Common myeloid progenitor, CD34-positive (primary cell): ENCODE measurements at regions not wholly inside any gene's neighbourhood (a gene's known extent, or its start where the extent isn't known, plus 50 kb on each side); places are given as distances from the start of the nearest gene placed in this dataset.

Source experiments
- CTCF ChIA-PET: fragments of 350-600 bp; sonication (Branson Sonifier 250); formaldehyde crosslinking; loops from one replicate; lab custom pipeline; 2021; ENCODE audit warnings: antibody characterized with exemption; lab: Charles Lee
- POLR2A ChIA-PET: fragments of 350-600 bp; sonication (Branson Sonifier 250); formaldehyde crosslinking; loops from one replicate; lab custom pipeline; 2021; ENCODE audit warnings: antibody characterized with exemption; lab: Charles Lee
- DNase-seq, 3 donors: peaks; one replicate each; pipeline versions ENCODE4 v3.0.0 to v3.0.0-alpha.2; 2013
- H3K27ac ChIP-seq, 2 experiments: 1 replicate in 1 of 2; 2 replicates in 1 of 2; pipeline ENCODE4 v1.7.0; 2013; ENCODE audit warnings: inconsistent platforms in 2 of 2, low read length in 2 of 2, mild to moderate bottlenecking in 2 of 2, low read depth in 1 of 2, moderate library complexity in 1 of 2; ENCODE audit not compliant: severe bottlenecking in 2 of 2, insufficient read depth in 1 of 2, poor library complexity in 1 of 2
- H3K27me3 ChIP-seq, 5 experiments: replicated peaks in 2 of 5; 1 replicate in 3 of 5; 2 replicates in 2 of 5; pipeline versions ENCODE4 v1.6.1 to v1.7.0; 2013; ENCODE audit warnings: low read length in 4 of 5, mild to moderate bottlenecking in 2 of 5, moderate library complexity in 2 of 5, inconsistent platforms in 1 of 5; ENCODE audit not compliant: insufficient read depth in 5 of 5, control insufficient read depth in 4 of 5
- H3K36me3 ChIP-seq, 4 experiments: 1 replicate in 2 of 4; 2 replicates in 2 of 4; pipeline versions ENCODE4 v1.6.1 to v1.7.0; 2013; ENCODE audit warnings: low read length in 3 of 4, control low read depth in 1 of 4, mild to moderate bottlenecking in 1 of 4; ENCODE audit not compliant: control insufficient read depth in 4 of 4, insufficient read depth in 4 of 4
- H3K4me1 ChIP-seq, 4 experiments: 1 replicate in 3 of 4; 2 replicates in 1 of 4; pipeline versions ENCODE4 v1.6.1 to v1.7.1; 2013; ENCODE audit warnings: low read length in 3 of 4, mild to moderate bottlenecking in 3 of 4, control low read depth in 1 of 4, inconsistent platforms in 1 of 4, moderate library complexity in 1 of 4; ENCODE audit not compliant: control insufficient read depth in 4 of 4, insufficient read depth in 4 of 4; ENCODE audit errors: control extremely low read depth in 1 of 4
- H3K4me3 ChIP-seq, 7 experiments: 1 replicate in 4 of 7; 2 replicates in 3 of 7; pipeline versions ENCODE4 v1.5.1 to v1.7.0; 2013; ENCODE audit warnings: mild to moderate bottlenecking in 7 of 7, low read length in 6 of 7, moderate library complexity in 6 of 7, inconsistent platforms in 2 of 7, low read depth in 2 of 7, control low read depth in 1 of 7; ENCODE audit not compliant: insufficient read depth in 4 of 7, control insufficient read depth in 1 of 7; ENCODE audit errors: extremely low read depth in 1 of 7
- H3K9me3 ChIP-seq, 5 experiments: 1 replicate in 4 of 5; 2 replicates in 1 of 5; pipeline versions ENCODE4 v1.6.1 to v1.7.1; 2013; ENCODE audit warnings: low read length in 4 of 5, mild to moderate bottlenecking in 2 of 5, inconsistent platforms in 1 of 5, low read depth in 1 of 5, moderate library complexity in 1 of 5; ENCODE audit not compliant: control insufficient read depth in 4 of 5, insufficient read depth in 2 of 5; ENCODE audit errors: control extremely low read depth in 1 of 5
- WGBS: methylation state at CpG from one replicate; pipeline ENCODE4 v1.1.5; 2013; ENCODE audit not compliant: insufficient coverage; 5-methylcytosine and 5-hydroxymethylcytosine counted together

DNA sequence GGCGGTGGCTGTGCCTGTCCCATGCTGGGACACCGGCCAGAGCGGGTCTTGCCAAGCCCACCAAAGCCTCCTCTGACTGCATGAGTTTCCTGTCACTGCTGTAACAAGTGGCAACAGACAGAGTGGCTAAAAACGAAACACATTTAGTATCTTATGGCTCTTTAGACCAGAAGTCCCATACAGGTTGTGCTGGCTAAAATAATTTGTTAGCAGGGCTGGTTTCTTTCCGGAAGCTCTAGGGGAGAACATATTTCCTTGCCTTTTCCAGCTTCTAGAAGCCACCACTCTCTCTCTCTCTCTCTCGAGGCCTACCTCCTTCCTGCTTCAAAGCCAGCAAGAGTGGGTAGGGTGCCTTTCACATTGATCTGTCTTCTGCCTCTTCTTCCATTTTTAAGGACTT lies 171.6 kb upstream of the PLPP4 start:
- WGBS, result 85% methylated on average over 5 of the region's 6 CpGs
- DNase-seq, result no peak
- CTCF ChIA-PET, result no interaction called here
- POLR2A ChIA-PET, result no interaction called here
- H3K4me1 ChIP-seq, result no peaks in the 10 kb centered on the region
- H3K36me3 ChIP-seq, result no peaks in the 10 kb centered on the region
- no peaks in the 10 kb centered on the region for H3K9me3 ChIP-seq
- no peak overlapping the region for H3K4me3 ChIP-seq
- H3K27me3 ChIP-seq, result no peaks in the 10 kb centered on the region
- no peak overlapping the region for H3K27ac ChIP-seq

DNA sequence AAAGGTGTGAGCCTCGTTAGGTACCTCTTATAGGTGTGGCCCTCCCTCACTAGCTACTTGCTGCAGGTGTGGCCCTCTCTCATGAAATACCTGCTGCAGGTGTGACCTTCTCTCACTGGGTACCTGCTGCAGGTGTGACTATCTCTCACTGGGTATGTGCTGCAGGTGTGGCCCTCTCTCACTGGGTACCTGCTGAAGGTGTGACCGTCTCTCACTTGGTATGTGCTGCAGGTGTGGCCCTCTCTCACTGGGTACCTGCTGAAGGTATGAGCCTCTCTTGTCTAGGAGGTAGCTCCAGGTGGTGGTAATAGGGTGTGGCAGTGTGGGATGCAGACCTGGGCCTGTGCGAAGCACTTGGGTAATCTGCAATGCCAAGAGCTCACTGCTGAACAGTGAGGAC lies 170.7 kb upstream of the PLPP4 start:
- H3K27ac ChIP-seq, result no peak overlapping the region
- no peaks in the 10 kb centered on the region for H3K36me3 ChIP-seq
- no peaks in the 10 kb centered on the region for H3K27me3 ChIP-seq
- WGBS, result 92% methylated on average over 2 of the region's 3 CpGs
- no peak for DNase-seq
- no peak overlapping the region for H3K4me3 ChIP-seq
- CTCF ChIA-PET, result no interaction called here
- no peaks in the 10 kb centered on the region for H3K4me1 ChIP-seq
- no peaks in the 10 kb centered on the region for H3K9me3 ChIP-seq
- POLR2A ChIA-PET, result no interaction called here

DNA sequence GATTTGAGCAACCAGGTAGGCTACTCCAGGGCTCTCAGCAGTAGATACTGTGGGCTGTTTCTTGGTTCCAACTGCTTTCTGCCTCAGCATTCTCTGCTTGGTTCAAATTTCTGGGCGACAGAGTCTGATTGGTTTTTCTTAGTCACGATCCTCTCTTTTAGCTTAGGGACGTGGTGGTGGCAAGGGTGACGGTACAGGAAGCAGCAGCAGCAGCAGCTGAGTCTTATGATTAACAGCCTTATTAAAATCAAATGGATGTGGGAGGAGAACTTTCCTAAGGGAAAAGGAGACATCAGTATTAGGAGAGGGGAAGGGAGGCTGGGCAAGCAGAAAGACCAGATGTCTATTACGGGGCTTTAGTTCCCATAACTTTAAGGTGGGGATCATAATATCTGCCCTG lies 156.5 kb upstream of the PLPP4 start:
- Histone ChIP-seq H3K4me1 (no peaks in the 10 kb centered on the region), H3K27me3 (peaks cover 0 to 12% (median 3%) of the 10 kb centered on the region in 5 experiments), H3K9me3 (no peaks in the 10 kb centered on the region), H3K4me3 (no peak overlapping the region), H3K36me3 (no peaks in the 10 kb centered on the region), H3K27ac (no peak overlapping the region)
- ChIA-PET CTCF (no interaction called here), POLR2A (no interaction called here)
- DNase-seq, result no peak
- 81% methylated on average over 3 of the region's 5 CpGs for WGBS

DNA sequence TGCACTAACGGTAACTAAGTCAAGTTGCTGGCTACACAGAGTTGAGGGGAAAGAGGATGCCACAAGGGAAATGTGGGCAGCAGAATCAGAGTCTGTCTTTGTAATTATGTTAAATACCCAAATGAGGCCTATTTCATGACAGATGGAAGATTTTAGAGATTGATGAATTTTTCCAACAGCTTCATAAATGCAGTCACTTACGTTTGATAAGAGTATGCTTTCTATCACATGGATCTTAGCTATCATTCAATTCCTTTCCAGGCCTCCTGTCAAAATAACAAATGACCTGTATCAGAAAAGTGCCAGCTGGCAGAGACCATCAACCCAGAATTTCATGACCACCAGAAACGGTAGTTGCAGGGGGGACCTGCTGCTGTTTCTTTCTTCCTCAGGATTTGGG lies 148.4 kb upstream of the PLPP4 start:
- ChIA-PET POLR2A (no interaction called here), CTCF (no interaction called here)
- H3K36me3 ChIP-seq, result no peaks in the 10 kb centered on the region
- H3K9me3 ChIP-seq, result no peaks in the 10 kb centered on the region
- no peak overlapping the region for H3K27ac ChIP-seq
- peaks cover 0 to 3% (median 0%) of the 10 kb centered on the region in 5 experiments for H3K27me3 ChIP-seq
- no peak for DNase-seq
- no peak overlapping the region for H3K4me3 ChIP-seq
- H3K4me1 ChIP-seq, result no peaks in the 10 kb centered on the region
- 88% methylated on average over 2 of the region's 3 CpGs for WGBS

DNA sequence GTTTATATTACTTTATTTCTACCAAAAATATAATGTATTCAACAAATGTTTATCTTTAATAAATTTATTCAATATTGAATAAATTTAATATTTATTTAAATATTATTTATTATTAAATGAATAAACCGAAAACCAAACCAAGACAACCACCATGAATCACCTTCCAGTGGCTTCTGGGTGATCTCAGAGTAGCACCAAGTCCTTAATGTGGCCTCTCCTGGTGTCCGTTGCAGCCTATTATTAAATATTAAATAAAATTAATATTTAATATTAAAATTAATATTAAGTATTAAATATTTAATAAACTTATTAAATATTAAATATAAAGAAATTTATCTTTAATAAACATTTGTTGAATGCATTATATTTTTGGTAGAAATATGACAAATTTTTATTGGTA lies 143.3 kb upstream of the PLPP4 start:
- H3K27ac ChIP-seq, result no peak overlapping the region
- ChIA-PET CTCF (no interaction called here), POLR2A (no interaction called here)
- H3K27me3 ChIP-seq, result no peaks in the 10 kb centered on the region
- no peaks in the 10 kb centered on the region for H3K36me3 ChIP-seq
- no peaks in the 10 kb centered on the region for H3K4me1 ChIP-seq
- no CpG with 5 or more reads among the region's 2 CpGs for WGBS
- peaks cover 0 to 2% (median 0%) of the 10 kb centered on the region in 5 experiments for H3K9me3 ChIP-seq
- no peak overlapping the region for H3K4me3 ChIP-seq
- DNase-seq, result no peak

DNA sequence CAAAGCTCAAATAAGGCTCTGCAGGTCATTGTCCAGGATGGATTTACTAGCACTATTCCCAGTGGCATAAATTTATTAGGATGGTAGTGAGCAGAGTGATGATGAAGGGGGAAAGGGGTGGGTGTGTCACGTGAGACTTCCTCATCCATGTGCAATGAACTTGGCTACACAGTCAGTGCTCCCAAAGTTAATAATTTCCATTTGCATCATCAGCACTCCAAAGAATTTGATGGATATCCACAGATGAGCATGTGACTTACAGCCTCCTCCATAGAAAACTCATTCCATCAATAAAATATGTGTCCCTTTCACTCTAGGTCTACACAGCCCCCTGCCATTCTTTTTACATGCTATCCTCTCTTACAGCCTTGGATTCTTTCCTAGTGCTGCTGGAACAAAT lies 142.6 kb upstream of the PLPP4 start:
- WGBS, result no CpG with 5 or more reads among the region's 1 CpG
- peaks cover 0 to 3% (median 0%) of the 10 kb centered on the region in 5 experiments for H3K27me3 ChIP-seq
- no peak overlapping the region for H3K4me3 ChIP-seq
- no peaks in the 10 kb centered on the region for H3K4me1 ChIP-seq
- ChIA-PET POLR2A (no interaction called here), CTCF (no interaction called here)
- H3K9me3 ChIP-seq, result peaks cover 0 to 2% (median 0%) of the 10 kb centered on the region in 5 experiments
- H3K36me3 ChIP-seq, result no peaks in the 10 kb centered on the region
- no peak for DNase-seq
- no peak overlapping the region for H3K27ac ChIP-seq

DNA sequence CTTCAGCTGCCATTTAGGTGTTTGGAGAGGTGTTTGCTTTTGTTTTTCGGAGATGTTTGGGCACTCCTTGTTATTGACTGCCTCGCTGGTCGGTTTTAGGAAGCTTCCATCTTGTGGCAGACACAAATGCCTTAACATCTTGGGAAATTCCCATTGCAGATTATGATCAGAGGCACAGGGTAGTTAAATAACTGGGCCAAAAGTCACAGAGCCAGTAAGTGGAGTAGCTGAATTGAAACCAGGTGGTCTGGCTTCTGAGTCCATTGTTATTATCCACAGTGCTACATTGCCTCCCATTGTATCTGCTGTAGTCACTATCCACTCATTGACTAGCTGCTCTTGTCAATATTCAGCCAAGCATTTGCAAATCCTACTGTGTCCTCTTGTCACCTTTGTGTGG lies 138.2 kb upstream of the PLPP4 start:
- Histone ChIP-seq H3K4me3 (no peak overlapping the region), H3K36me3 (no peaks in the 10 kb centered on the region), H3K9me3 (peaks cover 0 to 2% (median 0%) of the 10 kb centered on the region in 5 experiments), H3K27ac (no peak overlapping the region), H3K27me3 (peaks cover 0 to 6% (median 3%) of the 10 kb centered on the region in 5 experiments), H3K4me1 (no peaks in the 10 kb centered on the region)
- CTCF ChIA-PET, result no interaction called here
- DNase-seq, result no peak
- WGBS, result 92% methylated on average over 3 of the region's 3 CpGs
- POLR2A ChIA-PET, result no interaction called here
